Muscle of leg (tissue), 3 donors: ENCODE measurements at regions not wholly inside any gene's neighbourhood (a gene's known extent, or its start where the extent isn't known, plus 50 kb on each side); places are given as distances from the start of the nearest gene placed in this dataset.
"Not testable (repeated sequence)": the region's sequence is repeated elsewhere in the genome, so short reads cannot be mapped to it uniquely, and the experiment has no call there.

ENCODE experiments used
- DNase-seq: peaks from one replicate; pipeline ENCODE4 v3.0.0; 2013
- H3K27ac ChIP-seq: one replicate; pipeline ENCODE4 v1.5.1; 2013; ENCODE audit warnings: mild to moderate bottlenecking, low read length, control low read depth
- H3K27me3 ChIP-seq: one replicate; pipeline ENCODE4 v1.6.1; 2013; ENCODE audit warnings: low read length; ENCODE audit not compliant: control insufficient read depth, insufficient read depth
- H3K36me3 ChIP-seq: one replicate; pipeline ENCODE4 v1.6.1; 2013; ENCODE audit warnings: low read length; ENCODE audit not compliant: control insufficient read depth, insufficient read depth
- H3K4me1 ChIP-seq: one replicate; pipeline ENCODE4 v1.6.1; 2013; ENCODE audit warnings: low read length; ENCODE audit not compliant: control insufficient read depth, insufficient read depth
- H3K4me3 ChIP-seq: one replicate; pipeline ENCODE4 v1.5.1; 2013; ENCODE audit warnings: low read length, control low read depth
- H3K9me3 ChIP-seq: replicated peaks from 2 replicates; pipeline ENCODE4 v1.6.1; 2013; ENCODE audit warnings: low read depth, low read length; ENCODE audit not compliant: control insufficient read depth
- WGBS: methylation state at CpG from one replicate; pipeline ENCODE4 v1.1.5; 2013; ENCODE audit warnings: missing lambda C conversion rate; ENCODE audit not compliant: insufficient coverage; 5-methylcytosine and 5-hydroxymethylcytosine counted together

GRCh38 chr6:74891349-74891831, 314.5 kb downstream of the COL12A1 start:
- peak; percentile 81 for DNase-seq
- Histone ChIP-seq H3K27ac (peak overlapping the region; percentile 60), H3K4me1 (peaks cover 7% of the 10 kb centered on the region), H3K36me3 (no peaks in the 10 kb centered on the region), H3K27me3 (no peaks in the 10 kb centered on the region), H3K4me3 (no peak overlapping the region), H3K9me3 (no peaks in the 10 kb centered on the region)
- 29% methylated on average over 1 of the region's 4 CpGs for WGBS

DNA sequence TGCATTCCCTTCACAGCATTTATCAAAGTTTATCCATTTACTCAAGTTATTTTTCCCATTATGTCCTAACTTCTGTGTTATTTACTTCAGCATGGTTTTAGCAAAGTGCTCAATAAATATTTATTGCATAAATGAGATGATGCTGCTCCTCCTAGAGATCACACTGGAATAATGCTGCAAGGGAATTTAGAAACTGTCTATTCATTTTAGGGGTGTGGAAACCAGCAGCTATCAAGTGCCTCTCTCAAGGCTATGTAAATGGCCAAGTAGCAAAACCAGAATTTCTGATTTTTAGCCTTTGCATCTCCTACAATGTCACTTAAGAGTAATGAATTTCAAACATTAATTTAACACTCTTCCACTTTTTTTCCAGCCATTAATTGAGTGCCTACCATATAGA, 316.2 kb downstream of the COL12A1 start:
- no peaks in the 10 kb centered on the region for H3K27me3 ChIP-seq
- no peak for DNase-seq
- H3K27ac ChIP-seq: no peak overlapping the region
- H3K36me3 ChIP-seq: no peaks in the 10 kb centered on the region
- no peak overlapping the region for H3K4me3 ChIP-seq
- H3K4me1 ChIP-seq: peaks cover 7% of the 10 kb centered on the region
- H3K9me3 ChIP-seq: no peaks in the 10 kb centered on the region

- H3K27me3 ChIP-seq, DNase-seq, H3K4me1 ChIP-seq, H3K4me3 ChIP-seq, H3K36me3 ChIP-seq, H3K9me3 ChIP-seq, H3K27ac ChIP-seq: not testable (repeated sequence)
- WGBS: 93% methylated on average over 6 of the region's 6 CpGs
Observed at GRCh38 chr6:74888741-74889140, 317.1 kb downstream of the COL12A1 start.

DNA sequence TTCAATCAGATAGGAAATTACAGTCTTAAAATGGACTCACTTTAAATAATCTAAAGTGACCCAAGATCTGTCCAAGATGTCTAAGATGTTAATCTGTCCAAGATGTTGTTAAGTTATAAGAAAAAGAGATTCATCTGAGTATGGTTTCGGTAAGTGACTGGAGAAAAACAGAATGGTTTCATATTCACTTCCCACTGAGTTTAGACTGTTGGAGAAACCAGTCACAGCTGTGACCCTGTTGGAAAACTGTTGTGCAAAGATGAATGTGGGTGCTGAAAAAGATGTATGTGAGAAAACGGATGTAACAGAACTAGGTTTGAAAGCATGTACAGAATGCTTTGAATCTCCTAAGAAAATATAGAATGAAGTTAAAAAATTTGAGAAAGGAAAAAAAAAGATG, 325.9 kb downstream of the COL12A1 start:
- 40% methylated on average over 1 of the region's 2 CpGs for WGBS
- H3K4me1 ChIP-seq: peaks cover 3% of the 10 kb centered on the region
- no peaks in the 10 kb centered on the region for H3K9me3 ChIP-seq
- DNase-seq: peak; percentile 36
- H3K27me3 ChIP-seq: no peaks in the 10 kb centered on the region
- no peak overlapping the region for H3K4me3 ChIP-seq
- peak overlapping the region; percentile 16 for H3K27ac ChIP-seq
- no peaks in the 10 kb centered on the region for H3K36me3 ChIP-seq

- H3K36me3 ChIP-seq: no peaks in the 10 kb centered on the region
- no peak for DNase-seq
- H3K27ac ChIP-seq: peak overlapping the region; percentile 16
- 80% methylated on average over 1 of the region's 4 CpGs for WGBS
- H3K27me3 ChIP-seq: no peaks in the 10 kb centered on the region
- no peak overlapping the region for H3K4me3 ChIP-seq
- peaks cover 6% of the 10 kb centered on the region for H3K4me1 ChIP-seq
- H3K9me3 ChIP-seq: no peaks in the 10 kb centered on the region
Observed at GRCh38 chr6:74879234-74879633, 326.6 kb downstream of the COL12A1 start.

DNA sequence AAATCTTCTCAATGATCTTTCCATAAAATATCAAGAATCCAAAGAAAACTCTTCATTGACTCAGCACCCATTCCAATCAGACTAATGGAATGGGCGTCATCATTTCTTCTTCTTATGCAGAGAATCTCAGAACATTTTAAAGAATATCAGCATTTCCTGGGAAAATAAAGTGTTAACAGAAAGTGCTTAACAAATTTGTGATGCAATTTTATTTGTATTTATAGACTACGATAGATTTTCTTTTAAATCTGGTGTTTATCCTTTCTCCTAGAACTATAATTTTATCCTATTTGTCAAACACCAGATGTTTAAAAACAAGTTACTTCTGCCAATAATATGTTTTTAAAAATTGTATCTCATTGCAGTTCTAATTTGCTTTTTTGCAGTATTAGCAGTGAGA, 330.7 kb downstream of the COL12A1 start:
- no peaks in the 10 kb centered on the region for H3K36me3 ChIP-seq
- H3K4me1 ChIP-seq: peaks cover 7% of the 10 kb centered on the region
- DNase-seq: peak; percentile 50
- H3K4me3 ChIP-seq: no peak overlapping the region
- peak overlapping the region; percentile 69 for H3K27ac ChIP-seq
- WGBS: no CpG with 5 or more reads among the region's 2 CpGs
- H3K9me3 ChIP-seq: no peaks in the 10 kb centered on the region
- no peaks in the 10 kb centered on the region for H3K27me3 ChIP-seq

- H3K27ac ChIP-seq: peak overlapping the region; percentile 92
- peak; percentile 56 for DNase-seq
- no peaks in the 10 kb centered on the region for H3K36me3 ChIP-seq
- no peak overlapping the region for H3K4me3 ChIP-seq
- no peaks in the 10 kb centered on the region for H3K9me3 ChIP-seq
- peaks cover 4% of the 10 kb centered on the region for H3K4me1 ChIP-seq
- no peaks in the 10 kb centered on the region for H3K27me3 ChIP-seq
Observed at GRCh38 chr6:74872754-74873476, 332.9 kb downstream of the COL12A1 start.

DNA sequence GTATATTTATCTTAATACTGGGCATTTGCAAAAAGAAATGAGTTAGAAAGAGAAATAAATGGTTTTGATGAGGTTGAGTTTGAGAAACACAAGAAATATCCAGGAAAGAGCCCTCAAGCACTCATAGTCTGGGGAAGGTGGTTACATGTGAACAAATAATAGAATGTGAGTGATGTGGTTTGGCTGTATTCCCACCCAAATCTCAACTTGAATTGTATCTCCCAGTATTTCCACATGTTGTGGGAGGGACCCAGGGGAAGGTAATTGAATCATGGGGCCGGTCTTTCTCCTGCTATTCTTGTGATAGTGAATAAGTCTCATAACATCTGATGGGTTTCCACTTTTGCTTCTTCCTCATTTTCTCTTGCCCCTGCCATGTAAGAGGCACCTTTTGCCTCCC, 334.1 kb downstream of the COL12A1 start:
- no CpG with 5 or more reads among the region's 1 CpG for WGBS
- H3K36me3 ChIP-seq: no peaks in the 10 kb centered on the region
- no peak for DNase-seq

DNA sequence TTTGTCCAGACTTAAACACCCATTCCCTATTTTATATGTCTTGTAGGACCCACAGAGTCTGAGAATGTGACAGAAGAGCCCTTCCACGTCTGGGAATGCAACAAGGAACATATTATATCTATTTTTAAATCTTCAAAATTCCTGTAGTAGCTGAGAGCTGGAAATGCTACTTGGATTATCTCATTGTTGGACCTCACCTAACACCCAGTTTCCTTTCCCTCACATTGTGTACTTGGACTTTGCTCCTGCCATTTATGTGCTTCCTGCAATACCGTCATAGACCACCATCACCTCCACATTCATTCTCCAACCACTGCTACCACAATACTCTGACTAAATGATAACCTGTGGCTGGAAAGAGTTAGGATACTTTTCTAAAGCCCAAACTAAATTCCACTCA, 335.4 kb downstream of the COL12A1 start:
- peaks cover 4% of the 10 kb centered on the region for H3K4me1 ChIP-seq
- DNase-seq: peak; percentile 76
- H3K27me3 ChIP-seq: no peaks in the 10 kb centered on the region
- WGBS: no CpG with 5 or more reads among the region's 2 CpGs
- no peaks in the 10 kb centered on the region for H3K9me3 ChIP-seq
- H3K27ac ChIP-seq: no peak overlapping the region
- H3K4me3 ChIP-seq: no peak overlapping the region
- H3K36me3 ChIP-seq: no peaks in the 10 kb centered on the region

More for the DNA sequence above, 334.1 kb downstream of the COL12A1 start:
- H3K27ac ChIP-seq: no peak overlapping the region
- no peaks in the 10 kb centered on the region for H3K27me3 ChIP-seq
- H3K9me3 ChIP-seq: no peaks in the 10 kb centered on the region
- H3K4me1 ChIP-seq: peaks cover 4% of the 10 kb centered on the region
- no peak overlapping the region for H3K4me3 ChIP-seq

- Histone ChIP-seq H3K27ac (no peak overlapping the region), H3K4me3 (no peak overlapping the region), H3K27me3 (no peaks in the 10 kb centered on the region), H3K9me3 (no peaks in the 10 kb centered on the region), H3K36me3 (no peaks in the 10 kb centered on the region), H3K4me1 (no peaks in the 10 kb centered on the region)
- no peak for DNase-seq
- no CpG with 5 or more reads among the region's 2 CpGs for WGBS
Observed at GRCh38 chr6:74867291-74867690, 338.6 kb downstream of the COL12A1 start.

DNA sequence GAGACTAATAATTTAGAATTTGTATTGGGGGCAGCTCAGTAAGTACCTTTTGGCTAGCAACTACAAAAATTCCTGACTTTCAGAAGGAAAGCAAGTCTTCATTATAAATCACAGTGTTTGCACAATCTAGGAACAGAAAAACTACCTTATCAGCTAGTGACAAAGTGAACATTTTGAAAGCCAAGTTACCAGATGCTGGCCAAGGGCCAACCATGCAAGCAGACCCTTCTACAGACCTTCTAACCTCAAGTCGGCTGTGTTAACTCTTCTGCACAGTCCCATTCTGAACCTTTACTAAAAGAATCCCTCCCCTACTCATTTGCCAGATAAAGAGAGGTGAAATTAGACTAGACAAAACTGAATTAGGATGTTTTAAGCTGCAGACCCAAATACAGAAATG, 341.9 kb downstream of the COL12A1 start:
- no peak for DNase-seq
- Histone ChIP-seq H3K27me3 (no peaks in the 10 kb centered on the region), H3K4me1 (no peaks in the 10 kb centered on the region), H3K27ac (no peak overlapping the region), H3K36me3 (no peaks in the 10 kb centered on the region), H3K9me3 (no peaks in the 10 kb centered on the region), H3K4me3 (no peak overlapping the region)
- no CpG with 5 or more reads among the region's 1 CpG for WGBS
